HFF-Myc (cell line): ENCODE measurements at regions not wholly inside any gene's neighbourhood (a gene's known extent, or its start where the extent isn't known, plus 50 kb on each side); places are given as distances from the start of the nearest gene placed in this dataset.

Experiments
- DNase-seq: peaks from one replicate; pipeline ENCODE4 v3.0.0-alpha.2; 2011; ENCODE audit warnings: low read depth; ENCODE audit errors: extremely low read depth
- H3K4me3 ChIP-seq: replicated peaks from 2 replicates; pipeline ENCODE4 v1.5.1; 2011; ENCODE audit warnings: low read depth, mild to moderate bottlenecking, control low read depth, low read length
- TF ChIP-seq, protein P1 (sequence below): IDR thresholded peaks from 2 replicates; pipeline ENCODE4 v1.5.1; 2012; ENCODE audit warnings: mild to moderate bottlenecking, low read depth, low read length, control low read depth; ENCODE audit errors: missing control alignments

DNA sequence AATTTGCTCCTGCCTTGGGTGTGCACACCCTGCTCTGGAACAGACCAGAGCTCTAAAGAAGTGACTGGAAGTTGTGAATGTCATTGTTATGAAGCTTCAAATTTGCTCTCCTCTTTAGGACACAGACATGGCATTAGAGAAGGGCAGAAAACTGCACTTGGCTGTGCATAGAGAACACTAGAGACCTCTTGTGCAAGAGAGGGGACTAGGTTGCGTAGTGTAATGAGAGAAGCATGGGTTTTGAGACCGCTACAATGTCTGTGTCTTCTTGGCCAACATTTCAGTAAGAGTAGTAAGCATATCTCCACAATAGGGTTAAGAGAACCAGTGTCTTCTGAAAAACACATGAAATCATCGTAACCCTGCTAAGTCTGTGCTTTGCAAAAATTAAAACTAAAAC lies 423.3 kb downstream of the SPRY2 start:
- TF ChIP-seq, protein P1, sequence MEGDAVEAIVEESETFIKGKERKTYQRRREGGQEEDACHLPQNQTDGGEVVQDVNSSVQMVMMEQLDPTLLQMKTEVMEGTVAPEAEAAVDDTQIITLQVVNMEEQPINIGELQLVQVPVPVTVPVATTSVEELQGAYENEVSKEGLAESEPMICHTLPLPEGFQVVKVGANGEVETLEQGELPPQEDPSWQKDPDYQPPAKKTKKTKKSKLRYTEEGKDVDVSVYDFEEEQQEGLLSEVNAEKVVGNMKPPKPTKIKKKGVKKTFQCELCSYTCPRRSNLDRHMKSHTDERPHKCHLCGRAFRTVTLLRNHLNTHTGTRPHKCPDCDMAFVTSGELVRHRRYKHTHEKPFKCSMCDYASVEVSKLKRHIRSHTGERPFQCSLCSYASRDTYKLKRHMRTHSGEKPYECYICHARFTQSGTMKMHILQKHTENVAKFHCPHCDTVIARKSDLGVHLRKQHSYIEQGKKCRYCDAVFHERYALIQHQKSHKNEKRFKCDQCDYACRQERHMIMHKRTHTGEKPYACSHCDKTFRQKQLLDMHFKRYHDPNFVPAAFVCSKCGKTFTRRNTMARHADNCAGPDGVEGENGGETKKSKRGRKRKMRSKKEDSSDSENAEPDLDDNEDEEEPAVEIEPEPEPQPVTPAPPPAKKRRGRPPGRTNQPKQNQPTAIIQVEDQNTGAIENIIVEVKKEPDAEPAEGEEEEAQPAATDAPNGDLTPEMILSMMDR, result no peak
- DNase-seq, result no peak
- no peak overlapping the region for H3K4me3 ChIP-seq

DNA sequence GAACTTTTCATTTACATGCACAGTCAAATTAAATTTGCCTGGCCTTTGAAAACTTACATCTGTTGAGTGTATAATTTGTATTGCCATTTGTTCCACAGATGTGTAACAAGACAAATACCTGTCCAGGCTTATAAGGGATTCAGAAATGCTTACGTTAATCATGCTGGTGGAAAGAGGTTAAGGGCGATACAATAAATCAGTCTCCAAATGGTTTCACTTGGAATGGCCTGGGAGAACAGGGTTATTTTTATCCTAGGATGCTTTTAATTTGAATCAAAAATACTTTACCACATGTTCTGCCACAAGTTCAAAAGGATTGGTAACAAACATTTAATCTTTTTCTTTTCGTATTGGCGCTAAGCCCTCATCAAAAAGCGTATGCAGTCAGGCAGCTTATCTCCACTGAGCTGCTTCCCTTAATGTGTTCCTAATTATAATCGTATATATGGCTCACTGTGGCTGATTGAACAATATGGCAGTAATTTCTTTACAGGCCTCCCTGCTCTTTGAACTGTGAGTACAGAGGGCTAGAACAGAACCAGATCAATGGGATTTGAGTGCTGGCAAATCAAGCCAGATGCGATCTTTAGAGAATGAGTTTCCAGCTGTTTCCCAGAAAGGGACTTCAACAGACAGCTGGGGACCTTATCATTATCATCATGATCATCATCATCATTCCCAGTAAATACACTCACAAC lies 425.7 kb downstream of the SPRY2 start:
- DNase-seq, result peak; percentile 83
- no peak overlapping the region for H3K4me3 ChIP-seq
- TF ChIP-seq, protein P1, result no peak

DNA sequence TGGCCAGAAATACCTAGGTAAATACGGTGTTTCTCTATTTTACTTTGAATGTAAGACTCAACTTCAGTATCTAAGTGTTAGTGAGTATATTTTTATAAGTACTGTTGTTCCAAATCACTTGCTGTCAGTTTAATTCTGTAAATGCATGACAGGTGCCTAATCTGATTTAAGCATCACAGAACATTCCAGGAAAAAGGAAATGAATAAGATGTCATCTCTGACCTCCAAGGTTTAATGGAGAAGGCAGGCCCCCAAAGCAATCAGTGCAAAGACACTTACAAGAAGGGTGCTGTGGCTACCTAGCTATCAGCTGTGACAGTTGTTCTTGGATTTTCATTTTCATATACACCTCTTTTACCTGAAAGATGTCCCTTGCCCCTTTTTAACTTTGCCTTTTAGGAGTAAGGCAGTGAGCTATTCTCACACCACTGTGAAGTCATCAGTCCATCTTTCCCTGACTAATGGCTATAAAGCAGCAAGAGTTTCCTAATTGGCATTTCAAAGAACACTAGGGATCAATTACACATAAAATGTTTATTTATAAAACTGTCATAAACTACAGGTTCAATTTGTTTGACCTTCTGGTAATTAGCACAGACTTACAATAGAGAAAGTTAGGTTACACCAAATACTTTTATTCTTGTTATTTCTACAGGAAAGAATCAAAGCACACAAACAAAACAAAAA lies 427.6 kb downstream of the SPRY2 start:
- TF ChIP-seq, protein P1, result no peak
- DNase-seq, result no peak
- H3K4me3 ChIP-seq, result no peak overlapping the region

DNA sequence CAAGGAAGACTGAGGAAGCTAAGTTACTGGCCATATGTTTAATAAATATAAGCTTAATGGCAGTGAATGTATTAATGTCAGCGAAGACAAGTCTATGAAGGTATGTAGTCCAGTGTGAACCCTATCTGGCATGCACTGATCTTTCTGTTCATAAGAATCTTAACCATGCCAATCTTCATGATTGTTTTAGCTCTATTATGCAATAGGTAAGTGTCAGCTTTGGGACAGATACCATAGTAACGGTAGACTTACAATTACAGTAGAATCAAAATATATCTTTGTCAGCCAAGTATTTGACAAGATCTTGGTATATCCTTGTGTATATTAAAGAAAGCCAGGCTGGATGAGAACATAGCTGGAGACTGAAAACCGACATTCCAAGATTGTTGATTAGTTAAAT lies 428.5 kb downstream of the SPRY2 start:
- H3K4me3 ChIP-seq, result no peak overlapping the region
- TF ChIP-seq, protein P1, result no peak
- DNase-seq, result no peak

DNA sequence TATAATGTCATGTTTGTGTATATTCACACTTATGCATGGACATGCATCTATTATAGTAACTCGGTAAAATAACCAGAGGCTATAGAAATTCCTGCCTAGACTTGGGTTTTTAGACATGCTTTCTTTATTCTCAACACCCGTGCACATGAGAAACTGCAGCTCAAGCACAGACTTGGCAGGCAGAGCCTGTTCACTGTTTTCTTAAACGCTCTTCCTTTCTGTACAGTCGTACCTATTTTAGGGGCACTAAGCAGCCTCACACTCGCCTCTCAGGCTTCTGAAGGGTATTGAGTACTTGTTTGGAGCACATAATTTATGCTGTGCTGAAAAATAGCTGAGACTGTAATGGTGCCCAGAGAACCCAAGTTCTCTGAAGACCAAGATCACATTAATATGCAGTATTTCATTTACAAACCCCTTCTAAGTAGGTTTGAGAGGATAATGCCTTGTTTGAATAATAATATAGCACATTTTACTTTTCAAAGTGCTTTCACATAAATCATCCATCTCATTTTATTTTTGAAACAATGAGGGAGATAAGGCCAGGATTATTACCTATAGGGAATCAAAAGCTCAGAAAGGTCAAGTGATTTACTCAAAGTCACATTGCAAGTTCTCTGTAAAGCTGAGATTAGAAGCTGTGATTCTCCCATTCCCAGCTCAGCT lies 429.9 kb downstream of the SPRY2 start:
- no peak overlapping the region for H3K4me3 ChIP-seq
- TF ChIP-seq, protein P1, result no peak
- no peak for DNase-seq

DNA sequence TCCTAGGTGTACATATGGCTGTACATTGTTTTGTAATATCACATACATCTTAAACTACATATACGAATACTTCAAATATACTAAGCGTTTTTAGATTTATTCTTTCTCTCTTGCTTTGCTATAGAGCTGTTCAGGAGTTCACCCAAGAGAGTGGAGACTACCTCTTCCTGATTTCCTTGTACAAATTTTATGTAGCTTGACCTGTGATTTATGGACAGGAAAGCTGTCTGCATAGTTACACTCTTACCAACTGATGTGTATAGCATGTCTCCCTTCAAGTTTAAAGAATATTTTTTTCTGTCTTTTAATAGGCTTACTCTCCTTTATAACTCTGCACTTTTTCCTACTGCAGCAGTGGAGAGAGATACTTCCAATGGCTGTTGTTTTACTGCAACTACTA lies 428.7 kb downstream of the NDFIP2 start:
- no peak for DNase-seq
- no peak overlapping the region for H3K4me3 ChIP-seq
- TF ChIP-seq, protein P1, result no peak
